WTC11 (cell line): ENCODE measurements at regions not wholly inside any gene's neighbourhood (a gene's known extent, or its start where the extent isn't known, plus 50 kb on each side); places are given as distances from the start of the nearest gene placed in this dataset.

Source experiments
- CBFB ChIP-seq: sonication (generic); formaldehyde crosslinking; IDR thresholded peaks from 2 replicates; pipeline ENCODE4 v1.8.1; 2022; ENCODE audit warnings: mild to moderate bottlenecking, low read depth, missing genetic modification reagents
- EMX1 ChIP-seq: fragments of 250-450 bp; sonication (Bioruptor Pico); IDR thresholded peaks from 2 replicates; pipeline ENCODE4 v1.8.0; 2021; ENCODE audit warnings: mild to moderate bottlenecking
- IRF2 ChIP-seq: sonication (generic); formaldehyde crosslinking; IDR thresholded peaks from 2 replicates; pipeline ENCODE4 v1.8.0; 2022; ENCODE audit warnings: low read depth, missing genetic modification reagents, borderline replicate concordance
- SMAD4 ChIP-seq: sonication (generic); formaldehyde crosslinking; IDR thresholded peaks from 2 replicates; pipeline ENCODE4 v1.8.0; 2022; ENCODE audit warnings: mild to moderate bottlenecking, missing genetic modification reagents
- SP1 ChIP-seq: sonication (generic); formaldehyde crosslinking; conservative IDR thresholded peaks from 2 replicates; pipeline ENCODE4 v1.8.1; 2022; ENCODE audit warnings: missing genetic modification reagents
- TEAD4 ChIP-seq: sonication (generic); formaldehyde crosslinking; IDR thresholded peaks from 2 replicates; pipeline ENCODE4 v1.8.0; 2022; ENCODE audit warnings: mild to moderate bottlenecking, missing genetic modification reagents
- TP53 ChIP-seq: sonication (generic); formaldehyde crosslinking; IDR thresholded peaks from 2 replicates; pipeline ENCODE4 v1.8.1; 2023; ENCODE audit warnings: mild to moderate bottlenecking, missing genetic modification reagents
- ZNF317 ChIP-seq: sonication (generic); formaldehyde crosslinking; IDR thresholded peaks from 2 replicates; pipeline ENCODE4 v1.8.1; 2023; ENCODE audit warnings: low read depth, mild to moderate bottlenecking, moderate library complexity, missing genetic modification reagents, borderline replicate concordance
- ZNF423 ChIP-seq: fragments of 250-450 bp; sonication (Bioruptor Pico); IDR thresholded peaks from 2 replicates; pipeline ENCODE4 v2.1.2; 2022; ENCODE audit warnings: mild to moderate bottlenecking, moderate library complexity
- TF ChIP-seq, protein P1 (sequence below): fragments of 200-600 bp; IDR thresholded peaks from 2 replicates; pipeline ENCODE4 v1.8.0; 2022; ENCODE audit warnings: antibody characterized with exemption
- TF ChIP-seq, protein P2 (sequence below): sonication (generic); formaldehyde crosslinking; IDR thresholded peaks from 2 replicates; pipeline ENCODE4 v1.8.1; 2023; ENCODE audit warnings: mild to moderate bottlenecking, missing genetic modification reagents, moderate library complexity

DNA sequence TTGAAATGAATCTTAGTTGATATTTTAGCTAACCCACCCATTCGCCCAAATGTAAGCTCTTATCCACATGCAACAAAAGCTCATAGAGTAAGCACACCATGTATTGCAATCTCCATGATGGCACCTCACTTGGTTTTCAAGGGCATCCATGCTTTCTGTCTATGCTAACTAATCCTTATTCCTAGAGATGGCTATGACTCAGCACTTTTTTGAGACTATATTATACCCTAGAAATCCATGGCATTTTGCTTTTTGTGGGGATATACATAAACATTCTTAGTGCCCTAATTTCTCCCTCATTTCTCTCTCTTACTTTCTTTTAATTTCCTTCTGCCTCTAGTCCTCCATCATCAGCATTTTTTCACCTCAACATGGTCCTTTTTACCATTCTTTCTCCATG, 168.5 kb upstream of the STT3B start:
- TF ChIP-seq TEAD4 (CRISPR knock-in tag) (no peak), TP53 (no peak), EMX1 (no peak), IRF2 (CRISPR knock-in tag) (no peak), ZNF423 (CRISPR knock-in tag) (no peak), ZNF317 (CRISPR knock-in tag) (no peak), SMAD4 (CRISPR knock-in tag) (no peak), CBFB (CRISPR knock-in tag) (no peak), SP1 (CRISPR knock-in tag) (no peak)
- TF ChIP-seq, protein P1, sequence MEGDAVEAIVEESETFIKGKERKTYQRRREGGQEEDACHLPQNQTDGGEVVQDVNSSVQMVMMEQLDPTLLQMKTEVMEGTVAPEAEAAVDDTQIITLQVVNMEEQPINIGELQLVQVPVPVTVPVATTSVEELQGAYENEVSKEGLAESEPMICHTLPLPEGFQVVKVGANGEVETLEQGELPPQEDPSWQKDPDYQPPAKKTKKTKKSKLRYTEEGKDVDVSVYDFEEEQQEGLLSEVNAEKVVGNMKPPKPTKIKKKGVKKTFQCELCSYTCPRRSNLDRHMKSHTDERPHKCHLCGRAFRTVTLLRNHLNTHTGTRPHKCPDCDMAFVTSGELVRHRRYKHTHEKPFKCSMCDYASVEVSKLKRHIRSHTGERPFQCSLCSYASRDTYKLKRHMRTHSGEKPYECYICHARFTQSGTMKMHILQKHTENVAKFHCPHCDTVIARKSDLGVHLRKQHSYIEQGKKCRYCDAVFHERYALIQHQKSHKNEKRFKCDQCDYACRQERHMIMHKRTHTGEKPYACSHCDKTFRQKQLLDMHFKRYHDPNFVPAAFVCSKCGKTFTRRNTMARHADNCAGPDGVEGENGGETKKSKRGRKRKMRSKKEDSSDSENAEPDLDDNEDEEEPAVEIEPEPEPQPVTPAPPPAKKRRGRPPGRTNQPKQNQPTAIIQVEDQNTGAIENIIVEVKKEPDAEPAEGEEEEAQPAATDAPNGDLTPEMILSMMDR: no peak
- TF ChIP-seq, protein P2, sequence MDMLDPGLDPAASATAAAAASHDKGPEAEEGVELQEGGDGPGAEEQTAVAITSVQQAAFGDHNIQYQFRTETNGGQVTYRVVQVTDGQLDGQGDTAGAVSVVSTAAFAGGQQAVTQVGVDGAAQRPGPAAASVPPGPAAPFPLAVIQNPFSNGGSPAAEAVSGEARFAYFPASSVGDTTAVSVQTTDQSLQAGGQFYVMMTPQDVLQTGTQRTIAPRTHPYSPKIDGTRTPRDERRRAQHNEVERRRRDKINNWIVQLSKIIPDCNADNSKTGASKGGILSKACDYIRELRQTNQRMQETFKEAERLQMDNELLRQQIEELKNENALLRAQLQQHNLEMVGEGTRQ: no peak
